SK-N-SH (cell line): ENCODE measurements at regions not wholly inside any gene's neighbourhood (a gene's known extent, or its start where the extent isn't known, plus 50 kb on each side); places are given as distances from the start of the nearest gene placed in this dataset.
A peak's percentile ranks its signal among the peaks of the same experiment; 100 is the strongest.

Experiments used
- CTCF ChIA-PET: fragments of 300-600, 350-600 bp; formaldehyde crosslinking; extraction: SDS; loops from one replicate; lab custom pipeline; 2021; lab: Yijun Ruan, JAX
- POLR2A ChIA-PET: fragments of 350-600 bp; sonication (Branson Sonifier 250); formaldehyde crosslinking; extraction: SDS; loops from one replicate; lab custom pipeline; 2020; ENCODE audit warnings: antibody characterized with exemption, inconsistent platforms; lab: Yijun Ruan, JAX
- DNase-seq: peaks from one replicate; pipeline ENCODE4 v3.0.0; 2012
- H2AFZ ChIP-seq: fragments of 200-600 bp; sonication (generic); 2 replicates; pipeline ENCODE4 v1.8.1; 2016; ENCODE audit warnings: antibody characterized with exemption, mild to moderate bottlenecking, low read depth
- H3F3A ChIP-seq: fragments of 200-600 bp; sonication (generic); replicated peaks from 2 replicates; pipeline ENCODE3; 2016; ENCODE audit warnings: antibody characterized with exemption, mild to moderate bottlenecking; ENCODE audit not compliant: insufficient read depth
- H3K27ac ChIP-seq, 2 experiments: fragments of 200-500 bp in 1 of 2; fragments of 200-600 bp in 1 of 2; sonication (Bioruptor generic) in 1 of 2; sonication (generic), shearing (Covaris generic) in 1 of 2; 2 replicates each; pipeline versions ENCODE4 v1.5.1 to v1.6.1; 2014 to 2016; ENCODE audit warnings: low read depth in 2 of 2, inconsistent platforms in 1 of 2, low read length in 1 of 2, mild to moderate bottlenecking in 1 of 2, mixed read lengths in 1 of 2
- H3K27me3 ChIP-seq: fragments of 200-600 bp; sonication (generic), shearing (Covaris generic); 2 replicates; pipeline ENCODE4 v1.6.1; 2016; ENCODE audit warnings: mixed run types; ENCODE audit not compliant: insufficient read depth
- H3K36me3 ChIP-seq, 2 experiments: fragments of 200-500 bp in 1 of 2; fragments of 200-600 bp in 1 of 2; sonication (Bioruptor generic) in 1 of 2; sonication (generic) in 1 of 2; replicated peaks in 1 of 2; 2 replicates each; pipeline versions ENCODE3 to v1.5.1; 2014 to 2016; ENCODE audit warnings: low read length in 1 of 2, mild to moderate bottlenecking in 1 of 2; ENCODE audit not compliant: insufficient read depth in 2 of 2, control insufficient read depth in 1 of 2
- H3K4me1 ChIP-seq, 2 experiments: fragments of 200-500 bp in 1 of 2; fragments of 200-600 bp in 1 of 2; sonication (Bioruptor generic) in 1 of 2; sonication (generic), shearing (Covaris generic) in 1 of 2; 2 replicates each; pipeline versions ENCODE4 v1.5.1 to v1.6.1; 2014 to 2016; ENCODE audit warnings: low read depth in 1 of 2, low read length in 1 of 2, mixed run types in 1 of 2; ENCODE audit not compliant: insufficient read depth in 2 of 2, control insufficient read depth in 1 of 2
- H3K4me2 ChIP-seq: fragments of 200-600 bp; sonication (generic), shearing (Covaris generic); 2 replicates; pipeline ENCODE4 v1.6.1; 2017; ENCODE audit warnings: mixed run types
- H3K4me3 ChIP-seq, 2 experiments: fragments of 200-500 bp in 1 of 2; fragments of 200-600 bp in 1 of 2; sonication (Bioruptor generic) in 1 of 2; sonication (generic), shearing (Covaris generic) in 1 of 2; 2 replicates each; pipeline versions ENCODE4 v1.5.1 to v1.8.1; 2014 to 2016; ENCODE audit warnings: low read depth in 2 of 2, inconsistent platforms in 1 of 2, low read length in 1 of 2, mild to moderate bottlenecking in 1 of 2, mixed read lengths in 1 of 2, moderate library complexity in 1 of 2
- H3K79me2 ChIP-seq: fragments of 200-600 bp; sonication (generic); 2 replicates; pipeline ENCODE4 v1.8.1; 2017; ENCODE audit warnings: mild to moderate bottlenecking; ENCODE audit not compliant: insufficient read depth
- H3K9ac ChIP-seq: fragments of 200-600 bp; sonication (generic); 2 replicates; pipeline ENCODE4 v1.6.1; 2017; ENCODE audit warnings: mixed run types
- H3K9me2 ChIP-seq: fragments of 200-600 bp; sonication (generic); 2 replicates; pipeline ENCODE4 v1.6.1; 2017; ENCODE audit warnings: mixed run types
- H3K9me3 ChIP-seq: fragments of 200-600 bp; sonication (generic); 2 replicates; pipeline ENCODE4 v1.6.1; 2017; ENCODE audit warnings: mixed run types, mild to moderate bottlenecking, moderate library complexity
- H4K20me1 ChIP-seq: fragments of 200-600 bp; sonication (generic); 2 replicates; pipeline ENCODE4 v1.6.1; 2017; ENCODE audit warnings: mild to moderate bottlenecking, mixed run types; ENCODE audit not compliant: insufficient read depth
- CHD2 ChIP-seq: fragments of 150-350 bp; IDR thresholded peaks from 2 replicates; pipeline ENCODE4 v1.6.1; 2018; ENCODE audit warnings: low read length; ENCODE audit not compliant: partially characterized antibody
- ELF1 ChIP-seq: IDR thresholded peaks from 2 replicates; pipeline ENCODE4 v1.4.0; 2012
- EZH2phosphoT487 ChIP-seq: fragments of 200-600 bp; sonication (generic); IDR thresholded peaks from 2 replicates; pipeline ENCODE4 v1.6.1; 2017; ENCODE audit warnings: low read depth, mixed run types, mild to moderate bottlenecking, antibody characterized with exemption, moderate library complexity, borderline replicate concordance
- FOSL2 ChIP-seq: IDR thresholded peaks from 2 replicates; pipeline ENCODE4 v1.4.0; 2012; ENCODE audit warnings: low read depth, mild to moderate bottlenecking, moderate library complexity, borderline replicate concordance
- FOXM1 ChIP-seq: IDR thresholded peaks from 2 replicates; pipeline ENCODE4 v1.4.0; 2012; ENCODE audit warnings: low read depth, mild to moderate bottlenecking
- GABPA ChIP-seq: IDR thresholded peaks from 2 replicates; pipeline ENCODE4 v1.4.0; 2012; ENCODE audit warnings: low read depth, mild to moderate bottlenecking
- MXI1 ChIP-seq: IDR thresholded peaks from 2 replicates; pipeline ENCODE4 v1.6.1; 2012; ENCODE audit warnings: mild to moderate bottlenecking, low read depth, low read length, improper control_type of control experiment
- NFIC ChIP-seq: IDR thresholded peaks from 2 replicates; pipeline ENCODE4 v1.4.0; 2012; ENCODE audit warnings: borderline replicate concordance
- NRF1 ChIP-seq: IDR thresholded peaks from 2 replicates; pipeline ENCODE4 v1.6.1; 2012; ENCODE audit warnings: low read depth, mild to moderate bottlenecking, low read length
- POLR2AphosphoS5 ChIP-seq: IDR thresholded peaks from 2 replicates; pipeline ENCODE4 v1.6.1; 2012; ENCODE audit warnings: low read depth, low read length
- RAD21 ChIP-seq: IDR thresholded peaks from 2 replicates; pipeline ENCODE4 v1.6.1; 2012; ENCODE audit warnings: mild to moderate bottlenecking, low read length
- RCOR1 ChIP-seq: fragments of 150-350 bp; IDR thresholded peaks from 2 replicates; pipeline ENCODE4 v1.6.1; 2017; ENCODE audit warnings: antibody characterized with exemption, low read length
- RFX5 ChIP-seq: IDR thresholded peaks from 2 replicates; pipeline ENCODE4 v1.6.1; 2012; ENCODE audit warnings: mild to moderate bottlenecking, improper control_type of control experiment, low read length
- RXRA ChIP-seq: IDR thresholded peaks from 2 replicates; pipeline ENCODE4 v1.4.0; 2012; ENCODE audit warnings: low read depth, mild to moderate bottlenecking, borderline replicate concordance
- SIN3A ChIP-seq: IDR thresholded peaks from 2 replicates; pipeline ENCODE4 v1.6.1; 2012; ENCODE audit warnings: low read depth, mild to moderate bottlenecking, low read length, moderate library complexity, borderline replicate concordance
- TAF1 ChIP-seq: IDR thresholded peaks from 2 replicates; pipeline ENCODE4 v1.6.1; 2012; ENCODE audit warnings: low read depth, mild to moderate bottlenecking, low read length, moderate library complexity, borderline replicate concordance
- TCF12 ChIP-seq: IDR thresholded peaks from 2 replicates; pipeline ENCODE4 v1.4.0; 2012
- TEAD4 ChIP-seq: IDR thresholded peaks from 2 replicates; pipeline ENCODE4 v1.4.0; 2012; ENCODE audit warnings: mild to moderate bottlenecking, borderline replicate concordance; ENCODE audit not compliant: insufficient read depth
- WGBS: methylation state at CpG from one replicate; pipeline ENCODE4 v1.1.6; 2017; ENCODE audit warnings: low lambda C conversion rate; 5-methylcytosine and 5-hydroxymethylcytosine counted together
- TF ChIP-seq, protein P1 (sequence below): IDR thresholded peaks from 2 replicates; pipeline ENCODE4 v1.4.0; 2012; ENCODE audit warnings: low read depth, borderline replicate concordance
- TF ChIP-seq, protein P2 (sequence below): IDR thresholded peaks from 2 replicates; pipeline ENCODE4; 2012
- TF ChIP-seq, protein P3 (sequence below): fragments of 200-600 bp; sonication (generic); IDR thresholded peaks from 2 replicates; pipeline ENCODE4 v1.6.1; 2017; ENCODE audit warnings: antibody characterized with exemption, mild to moderate bottlenecking, moderate library complexity
- TF ChIP-seq, protein P4 (sequence below): IDR thresholded peaks from 2 replicates; pipeline ENCODE4 v1.4.0; 2012; ENCODE audit warnings: low read depth

DNA sequence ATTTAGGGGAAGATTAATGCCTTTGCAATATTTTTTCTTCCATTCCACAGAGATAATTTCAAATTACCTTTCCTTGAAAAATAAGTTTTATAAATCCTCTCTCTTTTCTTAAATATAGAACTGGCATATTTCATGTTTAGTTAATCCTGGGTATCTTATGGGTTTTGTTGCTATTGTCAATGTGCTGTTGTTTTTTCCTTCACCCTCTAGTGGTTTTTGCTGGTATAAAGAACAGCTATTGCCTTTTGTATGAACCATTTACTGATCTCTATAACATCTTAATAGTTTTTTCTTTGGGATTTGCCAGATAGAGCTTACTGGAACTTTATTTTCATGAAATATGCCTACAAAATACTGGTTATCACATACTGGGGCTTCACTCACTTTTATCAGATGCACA, 359.6 kb upstream of the DPPA4 start:
- POLR2A ChIA-PET: no interaction called here
- Histone ChIP-seq H3K9ac (no peak overlapping the region), H3K36me3 (no peaks in the 10 kb centered on the region), H3K4me1 (no peaks in the 10 kb centered on the region), H2AFZ (no peak overlapping the region), H3K79me2 (no peaks in the 10 kb centered on the region), H3K4me2 (no peak overlapping the region), H4K20me1 (no peaks in the 10 kb centered on the region), H3K9me2 (no peaks in the 10 kb centered on the region), H3F3A (no peaks in the 10 kb centered on the region), H3K27me3 (no peaks in the 10 kb centered on the region), H3K4me3 (no peak overlapping the region), H3K27ac (no peak overlapping the region), H3K9me3 (0 out of 2 replicates have a peak, but pooled peaks cover 8% of the 10 kb centered on the region)
- DNase-seq: no peak
- CTCF ChIA-PET: no interaction called here
- TF ChIP-seq NFIC (no peak), NRF1 (no peak), FOXM1 (no peak), POLR2AphosphoS5 (no peak), SIN3A (no peak), RXRA (no peak), CHD2 (no peak), ELF1 (no peak), GABPA (no peak), RAD21 (no peak)
- TF ChIP-seq, protein P1, sequence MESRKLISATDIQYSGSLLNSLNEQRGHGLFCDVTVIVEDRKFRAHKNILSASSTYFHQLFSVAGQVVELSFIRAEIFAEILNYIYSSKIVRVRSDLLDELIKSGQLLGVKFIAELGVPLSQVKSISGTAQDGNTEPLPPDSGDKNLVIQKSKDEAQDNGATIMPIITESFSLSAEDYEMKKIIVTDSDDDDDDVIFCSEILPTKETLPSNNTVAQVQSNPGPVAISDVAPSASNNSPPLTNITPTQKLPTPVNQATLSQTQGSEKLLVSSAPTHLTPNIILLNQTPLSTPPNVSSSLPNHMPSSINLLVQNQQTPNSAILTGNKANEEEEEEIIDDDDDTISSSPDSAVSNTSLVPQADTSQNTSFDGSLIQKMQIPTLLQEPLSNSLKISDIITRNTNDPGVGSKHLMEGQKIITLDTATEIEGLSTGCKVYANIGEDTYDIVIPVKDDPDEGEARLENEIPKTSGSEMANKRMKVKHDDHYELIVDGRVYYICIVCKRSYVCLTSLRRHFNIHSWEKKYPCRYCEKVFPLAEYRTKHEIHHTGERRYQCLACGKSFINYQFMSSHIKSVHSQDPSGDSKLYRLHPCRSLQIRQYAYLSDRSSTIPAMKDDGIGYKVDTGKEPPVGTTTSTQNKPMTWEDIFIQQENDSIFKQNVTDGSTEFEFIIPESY: no peak
- TF ChIP-seq, protein P2, sequence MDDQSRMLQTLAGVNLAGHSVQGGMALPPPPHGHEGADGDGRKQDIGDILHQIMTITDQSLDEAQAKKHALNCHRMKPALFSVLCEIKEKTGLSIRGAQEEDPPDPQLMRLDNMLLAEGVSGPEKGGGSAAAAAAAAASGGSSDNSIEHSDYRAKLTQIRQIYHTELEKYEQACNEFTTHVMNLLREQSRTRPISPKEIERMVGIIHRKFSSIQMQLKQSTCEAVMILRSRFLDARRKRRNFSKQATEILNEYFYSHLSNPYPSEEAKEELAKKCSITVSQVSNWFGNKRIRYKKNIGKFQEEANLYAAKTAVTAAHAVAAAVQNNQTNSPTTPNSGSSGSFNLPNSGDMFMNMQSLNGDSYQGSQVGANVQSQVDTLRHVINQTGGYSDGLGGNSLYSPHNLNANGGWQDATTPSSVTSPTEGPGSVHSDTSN: no peak

DNA sequence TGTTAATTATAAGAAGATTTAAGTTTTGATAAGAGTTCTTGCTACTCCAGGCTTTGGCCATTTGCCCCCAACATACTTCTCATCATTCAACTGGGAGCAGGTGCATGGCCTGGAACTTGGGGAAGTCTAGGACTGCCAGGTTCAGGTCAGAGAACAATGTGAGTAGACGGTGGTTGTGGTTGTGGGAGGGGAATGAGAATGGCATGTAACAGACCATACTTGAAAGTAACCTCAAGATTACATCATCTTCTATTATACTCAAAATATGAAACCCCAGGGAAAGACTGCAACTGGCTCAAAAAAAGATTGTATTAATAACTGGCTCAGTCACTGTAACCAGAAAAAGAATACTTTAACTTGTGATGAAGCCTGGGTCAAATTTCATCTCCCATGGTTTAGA, 364.9 kb upstream of the DPPA4 start:
- no peaks in the 10 kb centered on the region for H4K20me1 ChIP-seq
- no peak overlapping the region for H3K4me3 ChIP-seq
- H3K9me2 ChIP-seq: no peaks in the 10 kb centered on the region
- peak overlapping the region in 1 of 2 experiments; percentile 22; a peak in 1 of 4 replicates for H3K27ac ChIP-seq
- H3K36me3 ChIP-seq: no peaks in the 10 kb centered on the region
- H3K79me2 ChIP-seq: no peaks in the 10 kb centered on the region
- H3K27me3 ChIP-seq: no peaks in the 10 kb centered on the region
- 15% methylated on average over 1 of the region's 1 CpG for WGBS
- H3K4me1 ChIP-seq: no peaks in the 10 kb centered on the region
- H3K4me2 ChIP-seq: no peak overlapping the region
- no peaks in the 10 kb centered on the region for H3K9me3 ChIP-seq
- no peak overlapping the region for H2AFZ ChIP-seq
- peaks cover 3% of the 10 kb centered on the region for H3F3A ChIP-seq
- H3K9ac ChIP-seq: no peak overlapping the region
- ChIA-PET POLR2A (no interaction called here), CTCF (no interaction called here)
- DNase-seq: no peak
- TF ChIP-seq RCOR1 (no peak), POLR2AphosphoS5 (peak; percentile 11; the same call in 1 of the 2 replicates), MXI1 (no peak), TEAD4 (no peak), RXRA (peak; percentile 58; the same call in 1 of the 2 replicates), RFX5 (no peak), FOSL2 (0 out of 2 replicates have a peak, but pooled peaks have one; percentile 11), EZH2phosphoT487 (no peak), NFIC (peak; percentile 43; the same call in 1 of the 2 replicates), FOXM1 (no peak), ELF1 (no peak), GABPA (no peak), TCF12 (peak; percentile 49), TAF1 (no peak)
- TF ChIP-seq, protein P3, sequence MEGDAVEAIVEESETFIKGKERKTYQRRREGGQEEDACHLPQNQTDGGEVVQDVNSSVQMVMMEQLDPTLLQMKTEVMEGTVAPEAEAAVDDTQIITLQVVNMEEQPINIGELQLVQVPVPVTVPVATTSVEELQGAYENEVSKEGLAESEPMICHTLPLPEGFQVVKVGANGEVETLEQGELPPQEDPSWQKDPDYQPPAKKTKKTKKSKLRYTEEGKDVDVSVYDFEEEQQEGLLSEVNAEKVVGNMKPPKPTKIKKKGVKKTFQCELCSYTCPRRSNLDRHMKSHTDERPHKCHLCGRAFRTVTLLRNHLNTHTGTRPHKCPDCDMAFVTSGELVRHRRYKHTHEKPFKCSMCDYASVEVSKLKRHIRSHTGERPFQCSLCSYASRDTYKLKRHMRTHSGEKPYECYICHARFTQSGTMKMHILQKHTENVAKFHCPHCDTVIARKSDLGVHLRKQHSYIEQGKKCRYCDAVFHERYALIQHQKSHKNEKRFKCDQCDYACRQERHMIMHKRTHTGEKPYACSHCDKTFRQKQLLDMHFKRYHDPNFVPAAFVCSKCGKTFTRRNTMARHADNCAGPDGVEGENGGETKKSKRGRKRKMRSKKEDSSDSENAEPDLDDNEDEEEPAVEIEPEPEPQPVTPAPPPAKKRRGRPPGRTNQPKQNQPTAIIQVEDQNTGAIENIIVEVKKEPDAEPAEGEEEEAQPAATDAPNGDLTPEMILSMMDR: no peak
- TF ChIP-seq, protein P1: no peak
- TF ChIP-seq, protein P4, sequence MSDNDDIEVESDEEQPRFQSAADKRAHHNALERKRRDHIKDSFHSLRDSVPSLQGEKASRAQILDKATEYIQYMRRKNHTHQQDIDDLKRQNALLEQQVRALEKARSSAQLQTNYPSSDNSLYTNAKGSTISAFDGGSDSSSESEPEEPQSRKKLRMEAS: no peak
